Body of pancreas (tissue), 4 donors: ENCODE measurements at regions not wholly inside any gene's neighbourhood (a gene's known extent, or its start where the extent isn't known, plus 50 kb on each side); places are given as distances from the start of the nearest gene placed in this dataset.

ENCODE experiments used
- POLR2A ChIP-seq, 3 donors: fragments of 450-650 bp; IDR thresholded peaks; one replicate each; pipeline ENCODE4 v1.6.1; 2016; ENCODE audit warnings: antibody characterized with exemption in 3 of 3, mild to moderate bottlenecking in 2 of 3
- TF ChIP-seq, protein P1 (sequence below), 7 experiments: fragments of 450-650 bp in 4 of 7; fragments of 200-600 bp in 3 of 7; sonication (generic) in 3 of 7; IDR thresholded peaks; one replicate each; pipeline ENCODE4 v1.5.1; 2016 to 2019; ENCODE audit warnings: antibody characterized with exemption in 7 of 7

DNA sequence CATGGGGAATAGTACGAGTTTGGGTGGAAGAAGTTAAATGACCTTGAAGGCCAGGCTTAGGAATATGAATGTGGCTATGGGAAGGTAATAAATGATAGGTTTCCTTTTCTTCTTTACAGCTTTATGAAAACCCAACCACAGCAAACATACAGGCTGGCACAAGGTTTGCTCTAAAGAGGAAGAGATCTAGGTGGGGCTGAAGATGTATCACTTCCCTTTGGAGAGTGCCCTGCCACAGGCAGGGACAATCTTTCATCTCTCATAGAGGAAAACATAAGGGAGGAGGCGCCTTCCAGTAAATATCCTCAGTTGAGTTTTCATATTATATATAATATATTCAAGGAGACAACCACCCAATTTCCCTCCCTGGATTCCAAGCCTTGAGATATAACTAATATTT is 72.9 kb upstream of the FRMD6 start:
- TF ChIP-seq, protein P1, sequence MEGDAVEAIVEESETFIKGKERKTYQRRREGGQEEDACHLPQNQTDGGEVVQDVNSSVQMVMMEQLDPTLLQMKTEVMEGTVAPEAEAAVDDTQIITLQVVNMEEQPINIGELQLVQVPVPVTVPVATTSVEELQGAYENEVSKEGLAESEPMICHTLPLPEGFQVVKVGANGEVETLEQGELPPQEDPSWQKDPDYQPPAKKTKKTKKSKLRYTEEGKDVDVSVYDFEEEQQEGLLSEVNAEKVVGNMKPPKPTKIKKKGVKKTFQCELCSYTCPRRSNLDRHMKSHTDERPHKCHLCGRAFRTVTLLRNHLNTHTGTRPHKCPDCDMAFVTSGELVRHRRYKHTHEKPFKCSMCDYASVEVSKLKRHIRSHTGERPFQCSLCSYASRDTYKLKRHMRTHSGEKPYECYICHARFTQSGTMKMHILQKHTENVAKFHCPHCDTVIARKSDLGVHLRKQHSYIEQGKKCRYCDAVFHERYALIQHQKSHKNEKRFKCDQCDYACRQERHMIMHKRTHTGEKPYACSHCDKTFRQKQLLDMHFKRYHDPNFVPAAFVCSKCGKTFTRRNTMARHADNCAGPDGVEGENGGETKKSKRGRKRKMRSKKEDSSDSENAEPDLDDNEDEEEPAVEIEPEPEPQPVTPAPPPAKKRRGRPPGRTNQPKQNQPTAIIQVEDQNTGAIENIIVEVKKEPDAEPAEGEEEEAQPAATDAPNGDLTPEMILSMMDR (IDR thresholded peaks at IDR 0.05): no peak
- no peak for TF ChIP-seq POLR2A (IDR thresholded peaks at IDR 0.05)
